Neural crest cell (in vitro differentiated cells): ENCODE measurements at regions not wholly inside any gene's neighbourhood (a gene's known extent, or its start where the extent isn't known, plus 50 kb on each side); places are given as distances from the start of the nearest gene placed in this dataset.
"Not testable (repeated sequence)": the region's sequence is repeated elsewhere in the genome, so short reads cannot be mapped to it uniquely, and the experiment has no call there.

Experiments
- DNase-seq: peaks from one replicate; pipeline ENCODE4 v3.0.0; 2021; ENCODE audit warnings: low read depth, mixed read lengths, low spot score
- H3K27ac Mint-ChIP-seq: one replicate; pipeline ENCODE4 v1.8.0; 2021; ENCODE audit warnings: mild to moderate bottlenecking, mixed read lengths; ENCODE audit not compliant: unreplicated experiment
- H3K27me3 Mint-ChIP-seq: 2 replicates; pipeline ENCODE4 v1.8.0; 2021; ENCODE audit warnings: low read depth, mild to moderate bottlenecking, mixed read lengths
- H3K36me3 Mint-ChIP-seq: 2 replicates; pipeline ENCODE4 v1.8.0; 2021; ENCODE audit warnings: low read depth, mild to moderate bottlenecking, mixed read lengths
- H3K4me1 Mint-ChIP-seq: 2 replicates; pipeline ENCODE4 v1.8.0; 2021; ENCODE audit warnings: mixed read lengths
- H3K4me3 Mint-ChIP-seq: one replicate; pipeline ENCODE4 v1.8.0; 2021; ENCODE audit warnings: mild to moderate bottlenecking, mixed read lengths
- H3K9me3 Mint-ChIP-seq: 2 replicates; pipeline ENCODE4 v1.8.0; 2021; ENCODE audit warnings: mixed read lengths
- TF ChIP-seq, protein P1 (sequence below): fragments of 200-600 bp; sonication (generic); conservative IDR thresholded peaks from 2 replicates; pipeline ENCODE4 v1.5.0; 2021; ENCODE audit warnings: antibody characterized with exemption, mild to moderate bottlenecking

DNA sequence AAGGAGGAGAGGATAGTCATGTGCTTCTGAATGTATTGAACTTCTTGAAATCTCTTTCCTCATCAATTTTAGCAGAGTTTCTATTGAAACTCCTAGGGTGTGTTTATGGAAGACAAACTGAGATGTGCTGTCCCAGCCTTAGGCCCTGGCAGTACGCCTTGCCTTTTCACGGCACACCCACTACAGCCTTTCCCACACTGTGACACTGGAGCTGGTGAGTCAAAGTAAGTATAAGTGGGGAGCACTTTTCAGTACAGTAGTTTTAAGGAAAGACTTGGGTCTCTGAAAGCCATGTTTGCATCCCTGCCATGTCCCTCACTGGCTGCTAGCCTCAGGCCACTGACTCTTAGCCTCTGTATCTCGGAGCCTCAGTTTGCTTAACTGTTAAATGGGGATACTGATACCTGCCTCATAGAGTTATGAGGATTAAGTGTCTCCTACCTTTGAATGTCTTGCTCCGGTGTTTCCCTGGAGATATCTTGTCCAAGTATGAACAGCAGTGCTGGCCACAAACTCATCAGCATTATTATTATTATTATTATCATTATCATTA is 144.7 kb upstream of the CRHR1 start:
- TF ChIP-seq, protein P1, sequence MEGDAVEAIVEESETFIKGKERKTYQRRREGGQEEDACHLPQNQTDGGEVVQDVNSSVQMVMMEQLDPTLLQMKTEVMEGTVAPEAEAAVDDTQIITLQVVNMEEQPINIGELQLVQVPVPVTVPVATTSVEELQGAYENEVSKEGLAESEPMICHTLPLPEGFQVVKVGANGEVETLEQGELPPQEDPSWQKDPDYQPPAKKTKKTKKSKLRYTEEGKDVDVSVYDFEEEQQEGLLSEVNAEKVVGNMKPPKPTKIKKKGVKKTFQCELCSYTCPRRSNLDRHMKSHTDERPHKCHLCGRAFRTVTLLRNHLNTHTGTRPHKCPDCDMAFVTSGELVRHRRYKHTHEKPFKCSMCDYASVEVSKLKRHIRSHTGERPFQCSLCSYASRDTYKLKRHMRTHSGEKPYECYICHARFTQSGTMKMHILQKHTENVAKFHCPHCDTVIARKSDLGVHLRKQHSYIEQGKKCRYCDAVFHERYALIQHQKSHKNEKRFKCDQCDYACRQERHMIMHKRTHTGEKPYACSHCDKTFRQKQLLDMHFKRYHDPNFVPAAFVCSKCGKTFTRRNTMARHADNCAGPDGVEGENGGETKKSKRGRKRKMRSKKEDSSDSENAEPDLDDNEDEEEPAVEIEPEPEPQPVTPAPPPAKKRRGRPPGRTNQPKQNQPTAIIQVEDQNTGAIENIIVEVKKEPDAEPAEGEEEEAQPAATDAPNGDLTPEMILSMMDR, result no peak
- Mint-ChIP-seq H3K36me3 (no peaks in the 10 kb centered on the region), H3K9me3 (no peaks in the 10 kb centered on the region), H3K4me3 (no peak overlapping the region), H3K4me1 (no peaks in the 10 kb centered on the region), H3K27me3 (no peaks in the 10 kb centered on the region), H3K27ac (no peak overlapping the region)
- DNase-seq, result no peak

DNA sequence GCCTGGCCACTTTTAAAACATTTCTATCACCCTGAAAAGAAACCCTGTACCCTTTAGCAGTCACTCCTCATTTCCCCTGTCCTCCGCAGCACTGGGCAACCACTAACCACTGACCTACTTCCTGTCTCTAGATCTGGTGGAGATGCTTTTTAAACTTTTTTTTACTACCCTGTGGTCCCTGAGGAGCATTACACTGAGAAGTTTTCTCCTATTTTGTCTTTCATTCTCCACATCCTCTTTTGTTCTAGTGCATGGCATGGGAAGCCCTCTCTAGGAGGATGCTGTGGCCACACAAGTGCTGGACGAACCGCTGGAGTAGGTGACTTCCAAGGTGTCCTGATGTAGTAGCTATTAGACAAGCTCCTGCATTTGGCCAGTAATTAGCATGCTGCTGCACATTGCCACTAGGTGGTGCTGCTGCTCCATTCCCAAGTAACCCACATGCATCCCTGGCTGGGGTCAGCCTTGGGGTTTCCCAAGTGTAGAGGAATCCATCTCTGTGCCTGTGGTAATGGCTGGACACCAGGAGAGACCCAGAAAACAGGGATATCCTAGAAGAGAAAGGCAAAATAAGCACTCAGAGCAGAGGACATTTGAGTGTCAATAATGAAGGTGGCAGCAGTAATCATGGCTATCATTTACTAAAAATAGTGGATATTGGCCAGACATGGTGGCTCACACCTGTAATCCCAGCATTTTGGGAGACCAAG is 143.8 kb upstream of the CRHR1 start:
- TF ChIP-seq, protein P1, result peak; percentile 97
- peak; percentile 91 for DNase-seq
- H3K4me1 Mint-ChIP-seq, result no peaks in the 10 kb centered on the region
- no peak overlapping the region for H3K4me3 Mint-ChIP-seq
- H3K36me3 Mint-ChIP-seq, result no peaks in the 10 kb centered on the region
- H3K27me3 Mint-ChIP-seq, result no peaks in the 10 kb centered on the region
- no peaks in the 10 kb centered on the region for H3K9me3 Mint-ChIP-seq
- H3K27ac Mint-ChIP-seq, result no peak overlapping the region

DNA sequence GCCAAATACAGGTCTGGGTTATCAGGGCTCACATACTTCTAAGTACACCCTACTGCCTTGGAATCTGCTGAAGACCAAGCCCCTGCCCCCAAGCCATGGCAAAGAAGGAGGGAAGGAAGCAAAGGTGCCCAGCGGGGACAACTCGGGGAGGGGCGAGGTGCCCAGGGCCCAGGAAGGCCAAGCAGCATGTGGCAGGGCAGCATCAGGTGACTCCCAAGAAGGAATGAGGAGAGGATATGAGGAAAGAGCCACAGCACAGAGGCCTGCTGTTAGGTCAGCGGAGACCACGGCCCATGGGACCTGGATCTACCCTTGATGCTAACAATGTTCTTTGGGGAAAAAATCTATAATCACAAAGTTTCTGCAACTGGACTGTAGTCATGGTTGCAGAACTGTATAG is 142.6 kb upstream of the CRHR1 start:
- no peaks in the 10 kb centered on the region for H3K27me3 Mint-ChIP-seq
- no peak for DNase-seq
- TF ChIP-seq, protein P1, result no peak

DNA sequence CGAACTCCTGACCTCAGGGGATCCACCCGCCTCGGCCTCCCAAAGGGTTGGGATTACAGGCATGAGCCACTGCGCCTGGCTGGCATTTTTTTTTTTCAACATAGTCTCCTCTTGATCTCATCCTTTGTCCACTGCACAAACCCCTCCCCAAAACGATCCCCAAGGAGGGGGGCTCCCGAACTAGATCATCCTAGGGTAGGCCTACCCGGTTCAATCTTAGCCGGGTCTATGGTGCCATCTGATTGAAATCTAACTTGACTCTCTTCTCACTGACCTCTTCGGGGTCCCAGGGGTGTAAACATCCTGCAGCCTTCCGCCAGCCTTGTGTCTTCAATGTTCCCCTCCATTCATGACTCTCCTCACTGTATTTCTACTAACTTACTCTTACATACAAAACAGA is 140.5 kb upstream of the CRHR1 start:
- H3K4me1 Mint-ChIP-seq, result no peaks in the 10 kb centered on the region
- no peak overlapping the region for H3K4me3 Mint-ChIP-seq
- H3K27ac Mint-ChIP-seq, result no peak overlapping the region
- no peak for DNase-seq
- TF ChIP-seq, protein P1, result no peak
- H3K36me3 Mint-ChIP-seq, result no peaks in the 10 kb centered on the region
- no peaks in the 10 kb centered on the region for H3K27me3 Mint-ChIP-seq
- H3K9me3 Mint-ChIP-seq, result no peaks in the 10 kb centered on the region

More for the DNA sequence above, 142.6 kb upstream of the CRHR1 start:
- Mint-ChIP-seq H3K27ac (peak overlapping the region; percentile 79), H3K4me3 (no peak overlapping the region), H3K9me3 (no peaks in the 10 kb centered on the region), H3K4me1 (no peaks in the 10 kb centered on the region), H3K36me3 (no peaks in the 10 kb centered on the region)

DNA sequence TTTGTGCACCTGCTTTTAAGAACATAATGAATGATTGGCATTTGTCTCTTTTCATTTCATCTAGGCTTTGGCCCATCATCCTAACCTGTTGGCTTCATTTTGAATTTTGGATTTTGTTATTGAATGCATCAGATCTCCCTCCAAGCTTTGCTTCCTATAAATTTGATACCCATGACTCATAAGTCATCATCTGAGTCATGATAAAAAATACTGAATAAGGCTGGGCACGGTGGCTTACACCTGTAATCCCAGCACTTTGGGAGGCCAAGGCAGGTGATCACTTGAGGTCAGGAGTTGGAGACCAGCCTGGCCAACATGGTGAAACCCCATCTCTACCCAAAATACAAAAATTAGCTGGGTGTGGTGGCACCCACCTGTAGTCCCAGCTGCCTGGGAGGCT is 139.5 kb upstream of the CRHR1 start:
- not testable (repeated sequence) for H3K27ac Mint-ChIP-seq, H3K9me3 Mint-ChIP-seq, H3K36me3 Mint-ChIP-seq, H3K27me3 Mint-ChIP-seq, H3K4me3 Mint-ChIP-seq, DNase-seq, H3K4me1 Mint-ChIP-seq

DNA sequence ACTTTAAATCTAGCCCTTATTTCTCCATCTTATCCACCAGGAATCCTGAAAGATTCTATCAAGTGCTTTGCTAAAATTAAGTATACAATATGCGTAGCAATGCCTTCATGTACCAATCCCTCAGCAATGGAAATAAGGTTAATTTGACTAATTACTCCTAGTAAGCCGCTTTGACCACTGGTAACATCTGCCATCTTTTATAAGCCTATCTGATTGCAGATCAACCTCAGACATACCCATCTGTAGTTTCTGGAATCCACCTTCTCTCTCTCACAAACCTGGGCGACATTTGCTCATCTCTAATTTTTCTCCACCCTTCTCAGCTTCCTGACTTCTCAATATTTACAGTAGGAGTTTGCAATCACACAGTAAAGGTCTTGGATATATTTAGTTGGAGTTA is 138.8 kb upstream of the CRHR1 start:
- H3K27ac Mint-ChIP-seq, result no peak overlapping the region
- no peaks in the 10 kb centered on the region for H3K27me3 Mint-ChIP-seq
- DNase-seq, result no peak
- H3K9me3 Mint-ChIP-seq, result no peaks in the 10 kb centered on the region
- TF ChIP-seq, protein P1, result no peak
- no peaks in the 10 kb centered on the region for H3K36me3 Mint-ChIP-seq
- H3K4me3 Mint-ChIP-seq, result no peak overlapping the region
- no peaks in the 10 kb centered on the region for H3K4me1 Mint-ChIP-seq
